Large intestine (tissue), 3 donors: ENCODE measurements at regions not wholly inside any gene's neighbourhood (a gene's known extent, or its start where the extent isn't known, plus 50 kb on each side); places are given as distances from the start of the nearest gene placed in this dataset.

ENCODE experiments used
- DNase-seq, 2 donors: peaks; one replicate each; pipeline versions ENCODE4 v3.0.0 to v3.0.0-alpha.2; 2013
- H3K27ac ChIP-seq: one replicate; pipeline ENCODE4 v1.5.1; 2013; ENCODE audit warnings: low read length
- H3K27me3 ChIP-seq: 2 replicates; pipeline ENCODE4 v1.6.1; 2013; ENCODE audit warnings: low read length; ENCODE audit not compliant: control insufficient read depth, insufficient read depth
- H3K36me3 ChIP-seq: 2 replicates; pipeline ENCODE4 v1.6.1; 2013; ENCODE audit warnings: low read length; ENCODE audit not compliant: control insufficient read depth, insufficient read depth
- H3K4me1 ChIP-seq: one replicate; pipeline ENCODE4 v1.6.1; 2013; ENCODE audit warnings: low read length; ENCODE audit not compliant: control insufficient read depth, insufficient read depth
- H3K4me3 ChIP-seq: one replicate; pipeline ENCODE4 v1.5.1; 2013; ENCODE audit warnings: low read length
- H3K9me3 ChIP-seq: one replicate; pipeline ENCODE4 v1.6.1; 2013; ENCODE audit warnings: mild to moderate bottlenecking, low read depth, low read length, moderate library complexity; ENCODE audit not compliant: control insufficient read depth
- WGBS: methylation state at CpG from one replicate; pipeline ENCODE4 v1.1.5; 2013; ENCODE audit warnings: low lambda C conversion rate; ENCODE audit not compliant: insufficient coverage; 5-methylcytosine and 5-hydroxymethylcytosine counted together

DNA sequence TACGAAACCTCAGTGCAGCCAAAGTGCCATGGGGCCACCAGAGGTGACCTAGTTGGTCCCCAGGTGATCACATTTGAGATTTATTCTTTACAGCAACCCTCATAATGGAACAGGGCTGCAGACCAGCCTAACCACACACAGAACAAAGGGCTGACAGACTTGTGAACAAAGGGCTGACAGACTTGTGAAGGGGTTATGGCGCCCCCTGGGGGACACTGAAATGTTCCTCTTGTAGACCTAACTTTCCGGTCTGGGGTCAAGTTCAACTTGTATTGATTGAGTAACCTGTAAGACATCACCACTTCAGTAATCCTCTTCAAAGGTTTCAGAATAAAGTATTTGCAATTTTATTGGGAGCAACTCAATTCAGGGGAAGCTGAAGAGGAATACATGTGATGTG lies 175.9 kb upstream of the RPS6KA3 start:
- Histone ChIP-seq H3K36me3 (no peaks in the 10 kb centered on the region), H3K4me1 (peaks cover 12% of the 10 kb centered on the region), H3K27ac (peak overlapping the region; percentile 43), H3K4me3 (no peak overlapping the region), H3K27me3 (no peaks in the 10 kb centered on the region), H3K9me3 (no peaks in the 10 kb centered on the region)
- peak; percentile 74 for DNase-seq
- no CpG with 5 or more reads among the region's 3 CpGs for whole genome bisulfite sequencing

DNA sequence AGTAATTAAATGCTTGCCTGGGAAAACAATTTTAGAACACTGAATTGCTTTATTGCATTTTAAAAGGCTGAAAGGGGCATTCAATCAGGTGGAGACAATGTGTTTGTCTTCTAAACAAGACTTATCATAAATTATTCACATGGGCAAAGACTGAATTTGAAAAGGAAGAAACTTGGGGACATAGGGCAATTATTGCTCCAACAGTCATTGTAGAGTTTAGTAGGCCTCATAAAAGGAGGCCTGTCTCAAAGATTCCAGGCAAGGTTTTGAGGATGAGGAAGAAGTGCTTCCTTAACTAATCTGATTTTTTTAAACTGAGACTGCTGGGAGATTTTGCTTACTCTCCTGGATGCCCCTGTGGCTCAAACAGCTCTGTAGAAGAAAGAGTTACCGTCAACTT lies 174.4 kb upstream of the RPS6KA3 start:
- DNase-seq, result peak; percentile 27 to 65
- H3K4me3 ChIP-seq, result no peak overlapping the region
- no peaks in the 10 kb centered on the region for H3K27me3 ChIP-seq
- H3K36me3 ChIP-seq, result no peaks in the 10 kb centered on the region
- whole genome bisulfite sequencing, result no CpG with 5 or more reads among the region's 1 CpG
- H3K9me3 ChIP-seq, result no peaks in the 10 kb centered on the region
- H3K27ac ChIP-seq, result peak overlapping the region; percentile 72
- H3K4me1 ChIP-seq, result peaks cover 12% of the 10 kb centered on the region

- no peak overlapping the region for H3K4me3 ChIP-seq
- WGBS, result no CpG with 5 or more reads among the region's 9 CpGs
Observed at GRCh38 chrX:20438871-20439526, 172.3 kb upstream of the RPS6KA3 start.

DNA sequence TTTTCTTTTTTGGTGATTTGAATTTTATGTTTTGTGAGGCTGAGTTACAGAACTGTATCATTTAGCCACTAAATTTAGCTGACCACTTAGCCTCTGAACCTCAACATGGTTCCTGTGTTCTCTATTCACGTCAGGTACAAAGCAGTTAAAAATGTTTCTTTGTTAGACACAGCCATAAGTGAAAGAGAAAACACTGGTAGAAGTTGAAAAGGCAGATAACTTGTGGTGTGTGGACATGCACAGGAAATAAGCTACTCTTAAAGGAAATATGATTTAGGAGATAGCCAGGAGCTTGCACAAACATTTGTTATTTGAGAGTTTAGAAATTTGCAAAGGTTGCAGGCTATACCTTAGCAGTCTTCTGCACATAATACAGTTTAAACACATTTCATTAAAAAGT lies 171.0 kb upstream of the RPS6KA3 start:
- H3K9me3 ChIP-seq, result no peaks in the 10 kb centered on the region
- no peaks in the 10 kb centered on the region for H3K36me3 ChIP-seq
- no CpG with 5 or more reads among the region's 1 CpG for WGBS
- H3K27me3 ChIP-seq, result no peaks in the 10 kb centered on the region
- H3K4me3 ChIP-seq, result no peak overlapping the region
- DNase-seq, result peak in 1 of 2 donors; percentile 3
- no peak overlapping the region for H3K27ac ChIP-seq
- peaks cover 14% of the 10 kb centered on the region for H3K4me1 ChIP-seq

More at GRCh38 chrX:20438871-20439526, 172.3 kb upstream of the RPS6KA3 start:
- Histone ChIP-seq H3K9me3 (no peaks in the 10 kb centered on the region), H3K27me3 (no peaks in the 10 kb centered on the region), H3K36me3 (no peaks in the 10 kb centered on the region), H3K27ac (no peak overlapping the region), H3K4me1 (peaks cover 17% of the 10 kb centered on the region)
- DNase-seq, result no peak

DNA sequence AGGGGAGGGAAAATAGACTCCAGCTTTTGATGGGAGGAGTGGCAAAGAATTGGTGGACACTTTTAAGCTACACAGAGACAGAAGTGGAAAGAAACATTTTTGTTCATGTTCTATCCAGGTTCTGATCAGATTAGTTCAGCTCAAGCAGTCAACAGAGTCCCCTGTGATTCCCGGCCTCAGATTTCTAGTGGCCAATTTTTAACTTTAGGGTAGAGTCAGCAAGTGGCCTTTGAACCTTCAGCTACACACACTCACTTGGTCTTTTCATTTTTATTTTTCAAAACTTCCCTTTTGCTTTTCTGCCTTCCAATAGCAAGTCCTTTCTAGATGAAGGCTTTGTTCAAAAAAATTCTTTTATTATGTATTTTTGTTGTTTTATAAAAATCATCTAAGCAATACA lies 169.2 kb upstream of the RPS6KA3 start:
- peaks cover 9% of the 10 kb centered on the region for H3K4me1 ChIP-seq
- H3K27ac ChIP-seq, result peak overlapping the region; percentile 78
- peak in 1 of 2 donors; percentile 52 for DNase-seq
- H3K27me3 ChIP-seq, result no peaks in the 10 kb centered on the region
- H3K4me3 ChIP-seq, result no peak overlapping the region
- H3K9me3 ChIP-seq, result no peaks in the 10 kb centered on the region
- WGBS, result no CpG with 5 or more reads among the region's 1 CpG
- no peaks in the 10 kb centered on the region for H3K36me3 ChIP-seq

DNA sequence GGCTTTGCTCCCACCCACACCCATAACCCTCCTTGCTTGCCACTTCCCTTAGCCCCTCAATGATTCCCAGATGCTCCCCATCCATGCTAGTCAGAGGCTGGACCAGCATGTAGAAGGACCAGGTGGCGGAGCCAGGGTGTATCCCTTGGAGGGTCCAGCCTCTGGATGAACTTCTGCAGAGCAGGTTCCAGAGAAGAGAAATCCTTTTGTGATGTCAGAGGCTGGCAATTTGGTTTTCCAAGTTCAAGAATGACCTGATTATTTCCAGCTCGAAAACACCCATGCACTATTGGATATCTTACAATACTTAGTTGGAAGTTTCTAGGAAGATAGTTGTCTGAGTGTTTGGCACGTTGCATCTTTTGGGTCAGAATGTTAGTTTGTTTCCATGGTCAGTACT lies 168.3 kb upstream of the RPS6KA3 start:
- no peak for DNase-seq
- Histone ChIP-seq H3K4me1 (peaks cover 5% of the 10 kb centered on the region), H3K27me3 (no peaks in the 10 kb centered on the region), H3K36me3 (no peaks in the 10 kb centered on the region), H3K9me3 (no peaks in the 10 kb centered on the region), H3K4me3 (no peak overlapping the region), H3K27ac (no peak overlapping the region)
- WGBS, result no CpG with 5 or more reads among the region's 3 CpGs

GRCh38 chrX:20433388-20433775 lies 166.7 kb upstream of the RPS6KA3 start:
- H3K27ac ChIP-seq, result peak overlapping the region; percentile 25
- no peaks in the 10 kb centered on the region for H3K9me3 ChIP-seq
- peaks cover 5% of the 10 kb centered on the region for H3K4me1 ChIP-seq
- H3K4me3 ChIP-seq, result no peak overlapping the region
- H3K36me3 ChIP-seq, result no peaks in the 10 kb centered on the region
- no peak for DNase-seq
- WGBS, result no CpG with 5 or more reads among the region's 1 CpG
- H3K27me3 ChIP-seq, result no peaks in the 10 kb centered on the region

DNA sequence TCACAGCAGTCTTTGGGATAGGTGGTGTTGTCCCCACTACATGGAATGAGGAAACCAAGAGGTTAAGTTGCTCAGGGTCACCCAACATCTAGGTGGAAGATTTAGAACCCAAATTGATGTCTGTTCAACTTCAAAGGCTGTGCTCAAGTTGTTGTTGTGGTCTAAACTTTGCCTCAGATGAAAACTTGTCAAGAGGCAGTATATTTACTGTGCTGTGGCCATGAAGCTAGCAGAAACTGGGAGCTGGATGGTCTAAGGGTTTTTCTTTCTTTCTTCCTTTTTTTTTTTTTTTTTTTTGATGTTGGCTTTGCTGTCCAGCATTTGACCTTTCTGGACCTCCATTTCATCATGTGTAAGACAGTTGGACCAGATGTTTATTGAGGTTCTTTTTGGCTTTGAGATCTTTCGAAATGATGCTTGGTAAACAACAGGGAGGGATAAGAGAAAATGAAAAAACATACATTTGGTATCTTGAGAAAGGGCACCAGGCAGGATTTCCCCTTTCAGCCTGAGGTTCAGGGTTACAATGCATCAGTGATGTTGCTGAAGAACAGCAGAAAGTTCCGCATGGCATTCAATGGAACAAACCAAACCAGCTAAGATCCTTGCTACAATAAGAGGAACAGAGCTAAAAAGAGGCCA lies 166.2 kb upstream of the RPS6KA3 start:
- Histone ChIP-seq H3K9me3 (no peaks in the 10 kb centered on the region), H3K4me1 (peaks cover 5% of the 10 kb centered on the region), H3K4me3 (no peak overlapping the region), H3K36me3 (no peaks in the 10 kb centered on the region), H3K27ac (peak overlapping the region; percentile 25), H3K27me3 (no peaks in the 10 kb centered on the region)
- no CpG with 5 or more reads among the region's 2 CpGs for WGBS
- no peak for DNase-seq

DNA sequence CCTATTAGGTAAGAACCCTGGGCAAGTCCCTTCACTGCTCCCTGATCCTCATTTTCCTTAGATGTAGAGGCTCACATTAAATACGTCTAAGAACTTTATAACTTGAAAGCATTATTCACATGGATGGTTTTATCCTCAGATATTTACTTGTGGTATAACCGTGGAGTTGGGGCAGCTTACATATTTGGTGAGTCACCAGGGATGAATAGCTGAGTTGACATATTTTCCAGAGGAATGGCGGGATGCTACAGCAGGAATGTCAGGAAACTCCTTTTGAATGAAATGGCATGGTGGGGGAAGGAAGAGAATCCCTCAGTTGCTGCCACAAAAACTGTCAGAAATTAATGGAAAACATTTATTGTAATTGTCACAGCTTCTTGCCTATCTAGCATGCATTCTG lies 165.3 kb upstream of the RPS6KA3 start:
- H3K4me3 ChIP-seq, result no peak overlapping the region
- DNase-seq, result no peak
- H3K9me3 ChIP-seq, result no peaks in the 10 kb centered on the region
- H3K27ac ChIP-seq, result no peak overlapping the region
- peaks cover 5% of the 10 kb centered on the region for H3K4me1 ChIP-seq
- H3K36me3 ChIP-seq, result no peaks in the 10 kb centered on the region
- no peaks in the 10 kb centered on the region for H3K27me3 ChIP-seq
- no CpG with 5 or more reads among the region's 3 CpGs for WGBS

DNA sequence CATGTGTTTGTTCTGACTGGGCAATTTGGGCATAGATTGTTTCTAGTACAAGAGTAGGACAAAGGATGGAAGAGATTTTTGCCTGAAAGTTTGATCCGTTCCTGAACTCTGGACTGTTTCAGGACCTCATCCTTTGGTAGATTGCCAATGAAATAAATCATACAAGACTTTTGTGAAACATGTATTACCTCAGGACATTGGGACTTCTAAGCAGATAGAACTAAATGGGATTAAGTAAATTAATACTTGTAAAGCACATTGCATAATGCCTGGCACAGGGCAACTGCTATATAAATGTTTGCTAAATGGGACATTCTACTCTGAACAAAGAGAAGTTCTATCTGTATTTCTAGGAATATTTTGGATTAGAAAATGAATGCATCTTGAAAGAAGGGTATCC lies 164.8 kb upstream of the RPS6KA3 start:
- H3K9me3 ChIP-seq, result no peaks in the 10 kb centered on the region
- no peaks in the 10 kb centered on the region for H3K36me3 ChIP-seq
- H3K4me3 ChIP-seq, result no peak overlapping the region
- H3K27me3 ChIP-seq, result no peaks in the 10 kb centered on the region
- no CpG with 5 or more reads among the region's 1 CpG for WGBS
- peaks cover 5% of the 10 kb centered on the region for H3K4me1 ChIP-seq
- H3K27ac ChIP-seq, result no peak overlapping the region
- DNase-seq, result no peak
